HFF-Myc (cell line): ENCODE measurements at regions not wholly inside any gene's neighbourhood (a gene's known extent, or its start where the extent isn't known, plus 50 kb on each side); places are given as distances from the start of the nearest gene placed in this dataset.

Source experiments
- DNase-seq: peaks from one replicate; pipeline ENCODE4 v3.0.0-alpha.2; 2011; ENCODE audit warnings: low read depth; ENCODE audit errors: extremely low read depth
- H3K4me3 ChIP-seq: replicated peaks from 2 replicates; pipeline ENCODE4 v1.5.1; 2011; ENCODE audit warnings: low read depth, mild to moderate bottlenecking, control low read depth, low read length
- CTCF ChIP-seq: IDR thresholded peaks from 2 replicates; pipeline ENCODE4 v1.5.1; 2012; ENCODE audit warnings: mild to moderate bottlenecking, low read depth, low read length, control low read depth; ENCODE audit errors: missing control alignments

GRCh38 chrX:13153796-13154195 lies 109.4 kb upstream of the FAM9C start:
- no peak for DNase-seq
- TF ChIP-seq CTCF = no peak
- H3K4me3 ChIP-seq = no peak overlapping the region

GRCh38 chrX:13152518-13153185 lies 108.2 kb upstream of the FAM9C start:
- H3K4me3 ChIP-seq = no peak overlapping the region
- no peak for DNase-seq
- TF ChIP-seq CTCF = no peak

- H3K4me3 ChIP-seq = no peak overlapping the region
- no peak for TF ChIP-seq CTCF
- DNase-seq = no peak
Measured at GRCh38 chrX:13151828-13152517, 107.6 kb upstream of the FAM9C start.

- no peak for TF ChIP-seq CTCF
- no peak overlapping the region for H3K4me3 ChIP-seq
- no peak for DNase-seq
Measured at GRCh38 chrX:13149702-13150350, 105.4 kb upstream of the FAM9C start.

- TF ChIP-seq CTCF = no peak
- H3K4me3 ChIP-seq = no peak overlapping the region
- no peak for DNase-seq
Measured at GRCh38 chrX:13147733-13148132, 103.3 kb upstream of the FAM9C start.

GRCh38 chrX:13147147-13147546 lies 102.7 kb upstream of the FAM9C start:
- TF ChIP-seq CTCF = no peak
- DNase-seq = no peak
- H3K4me3 ChIP-seq = no peak overlapping the region
